ENCODE measurements at regions not wholly inside any gene's neighbourhood (a gene's known extent, or its start where the extent isn't known, plus 50 kb on each side); places are given as distances from the start of the nearest gene placed in this dataset.

- H3K4me3 ChIP-seq: no peak overlapping the region
- DNase-seq: no peak
- H3K4me1 ChIP-seq: no peaks in the 10 kb centered on the region
- H3K9me3 ChIP-seq (replicated peaks): no peaks in the 10 kb centered on the region
- no peak overlapping the region for H3K27ac ChIP-seq
- H3K27me3 ChIP-seq: no peaks in the 10 kb centered on the region; the same call in 1 of the 2 replicates
- H3K36me3 ChIP-seq: no peaks in the 10 kb centered on the region
These were observed 414.4 kb downstream of the MTX2 start for GRCh38 chr2:176683618-176684111.

DNA sequence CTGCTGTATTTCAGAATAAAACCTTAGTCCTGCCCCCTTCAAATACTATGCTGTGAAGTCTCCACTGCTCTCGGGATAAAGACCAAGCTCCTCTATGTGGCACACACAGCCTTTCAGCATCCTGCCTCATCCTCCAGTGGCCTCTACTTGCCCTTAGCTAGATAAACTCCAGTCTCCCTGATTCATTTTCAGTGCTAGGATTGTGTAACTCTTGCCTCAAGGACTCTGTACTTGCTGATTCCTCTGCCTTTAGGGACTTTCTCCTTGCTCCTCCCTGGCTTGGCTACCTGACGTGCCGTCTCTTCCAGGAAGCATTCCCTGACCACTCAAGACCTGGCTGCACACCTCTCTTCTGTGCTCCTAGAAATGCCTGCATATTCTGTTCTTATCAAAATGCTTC, 416.7 kb downstream of the MTX2 start:
- Histone ChIP-seq H3K36me3 (no peaks in the 10 kb centered on the region), H3K9me3 (replicated peaks) (no peaks in the 10 kb centered on the region), H3K27me3 (no peaks in the 10 kb centered on the region; the same call in 1 of the 2 replicates), H3K4me3 (no peak overlapping the region), H3K4me1 (no peaks in the 10 kb centered on the region), H3K27ac (no peak overlapping the region)
- DNase-seq: no peak

DNA sequence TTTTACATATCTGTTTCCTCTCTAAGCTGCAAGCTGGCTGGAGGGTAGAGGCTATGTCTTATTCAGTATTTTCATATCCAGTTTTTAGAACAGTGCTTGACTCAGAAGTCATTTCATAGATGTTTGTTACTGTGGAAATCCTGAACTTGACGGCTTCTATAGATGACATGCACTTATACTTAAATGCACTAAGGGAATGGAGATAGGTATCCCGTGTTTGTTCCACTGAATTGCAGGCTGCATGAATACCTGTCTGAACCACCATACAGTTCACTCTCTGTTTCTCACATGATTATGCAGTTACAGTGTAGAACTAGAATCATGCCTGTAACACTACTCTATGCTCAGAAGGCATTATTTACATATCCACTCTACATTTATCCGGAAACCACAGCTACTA, 417.1 kb downstream of the MTX2 start:
- H3K4me3 ChIP-seq: no peak overlapping the region
- no peaks in the 10 kb centered on the region; the same call in 1 of the 2 replicates for H3K27me3 ChIP-seq
- no peaks in the 10 kb centered on the region for H3K9me3 ChIP-seq (replicated peaks)
- H3K36me3 ChIP-seq: no peaks in the 10 kb centered on the region
- DNase-seq: no peak
- no peaks in the 10 kb centered on the region for H3K4me1 ChIP-seq
- H3K27ac ChIP-seq: no peak overlapping the region

DNA sequence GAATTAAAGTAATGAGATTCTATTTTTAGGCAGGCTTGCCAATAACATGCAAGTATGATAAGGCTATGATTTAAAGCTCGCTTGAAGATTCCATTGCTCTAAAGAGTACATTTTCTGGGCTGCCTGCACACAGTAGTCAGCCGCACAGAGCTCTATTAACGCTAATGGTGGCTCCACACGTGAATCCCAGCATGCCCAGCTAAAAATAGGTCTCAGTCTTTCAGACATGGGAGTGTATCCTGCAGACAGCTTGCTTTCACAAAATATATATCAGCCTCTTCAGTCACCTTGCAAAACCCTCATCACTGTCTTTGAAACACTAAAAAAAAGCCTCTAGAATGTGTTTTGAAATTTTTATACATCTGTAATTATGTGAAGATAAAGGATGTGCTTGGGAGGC, 418.1 kb downstream of the MTX2 start:
- no peak for DNase-seq
- Histone ChIP-seq H3K4me3 (no peak overlapping the region), H3K27me3 (no peaks in the 10 kb centered on the region), H3K9me3 (replicated peaks) (no peaks in the 10 kb centered on the region), H3K27ac (no peak overlapping the region), H3K36me3 (no peaks in the 10 kb centered on the region), H3K4me1 (no peaks in the 10 kb centered on the region)

GRCh38 chr2:176687944-176688343, 418.7 kb downstream of the MTX2 start:
- no peaks in the 10 kb centered on the region for H3K9me3 ChIP-seq (replicated peaks)
- DNase-seq: no peak
- H3K27me3 ChIP-seq: no peaks in the 10 kb centered on the region
- no peak overlapping the region for H3K4me3 ChIP-seq
- no peaks in the 10 kb centered on the region for H3K4me1 ChIP-seq
- H3K36me3 ChIP-seq: no peaks in the 10 kb centered on the region
- H3K27ac ChIP-seq: no peak overlapping the region

- Histone ChIP-seq H3K9me3 (replicated peaks) (no peaks in the 10 kb centered on the region), H3K4me3 (no peak overlapping the region), H3K4me1 (no peaks in the 10 kb centered on the region), H3K27ac (no peak overlapping the region), H3K36me3 (no peaks in the 10 kb centered on the region), H3K27me3 (no peaks in the 10 kb centered on the region)
- no peak for DNase-seq
These were observed 420.5 kb downstream of the MTX2 start for GRCh38 chr2:176689711-176690110.

DNA sequence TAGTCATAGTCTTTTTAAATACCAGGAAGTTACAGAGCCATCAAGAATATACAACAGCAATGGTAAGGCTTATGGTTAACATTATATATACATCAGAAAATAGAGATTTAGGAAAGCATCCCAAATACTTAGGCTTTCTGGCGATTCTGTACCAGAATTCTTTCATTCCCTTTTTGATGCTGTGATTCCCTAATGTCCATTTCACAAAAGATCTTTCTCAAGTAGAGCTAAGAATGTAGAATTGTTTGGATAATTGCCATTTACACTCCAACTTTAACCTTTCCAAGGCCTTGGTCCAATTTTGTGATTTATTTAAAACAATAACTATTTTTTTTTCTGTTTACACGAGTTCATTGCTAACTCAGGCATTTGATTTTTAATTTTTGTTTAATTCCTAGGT, 422.2 kb downstream of the MTX2 start:
- no peak overlapping the region for H3K27ac ChIP-seq
- no peak for DNase-seq
- no peaks in the 10 kb centered on the region for H3K36me3 ChIP-seq
- no peaks in the 10 kb centered on the region for H3K4me1 ChIP-seq
- no peaks in the 10 kb centered on the region for H3K27me3 ChIP-seq
- H3K9me3 ChIP-seq (replicated peaks): no peaks in the 10 kb centered on the region
- H3K4me3 ChIP-seq: no peak overlapping the region

DNA sequence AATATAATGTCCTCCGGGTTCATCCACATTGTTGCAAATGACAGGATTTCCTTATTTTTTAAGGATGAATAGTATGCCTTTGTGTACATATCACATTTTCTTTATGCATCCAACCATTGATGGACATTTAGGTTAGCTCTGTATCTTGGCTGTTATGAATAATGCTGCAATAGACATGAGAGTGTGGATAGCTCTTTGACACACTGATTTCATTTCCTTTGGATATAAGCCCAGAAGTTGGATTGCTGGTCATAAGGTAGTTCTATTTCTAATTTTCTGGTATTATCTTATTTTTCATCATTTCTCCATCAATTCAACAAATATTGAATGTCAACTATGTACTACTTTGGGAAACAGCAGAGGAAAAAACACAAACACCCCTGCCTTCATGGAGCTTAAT, 423.3 kb downstream of the MTX2 start:
- H3K4me3 ChIP-seq: no peak overlapping the region
- no peaks in the 10 kb centered on the region for H3K36me3 ChIP-seq
- no peaks in the 10 kb centered on the region for H3K4me1 ChIP-seq
- no peak for DNase-seq
- H3K27me3 ChIP-seq: no peaks in the 10 kb centered on the region
- no peak overlapping the region for H3K27ac ChIP-seq
- H3K9me3 ChIP-seq (replicated peaks): no peaks in the 10 kb centered on the region

GRCh38 chr2:176699098-176699497, 429.9 kb downstream of the MTX2 start:
- Histone ChIP-seq H3K4me1 (no peaks in the 10 kb centered on the region), H3K27me3 (no peaks in the 10 kb centered on the region), H3K36me3 (no peaks in the 10 kb centered on the region), H3K4me3 (no peak overlapping the region), H3K9me3 (replicated peaks) (no peaks in the 10 kb centered on the region), H3K27ac (no peak overlapping the region)
- DNase-seq: no peak

DNA sequence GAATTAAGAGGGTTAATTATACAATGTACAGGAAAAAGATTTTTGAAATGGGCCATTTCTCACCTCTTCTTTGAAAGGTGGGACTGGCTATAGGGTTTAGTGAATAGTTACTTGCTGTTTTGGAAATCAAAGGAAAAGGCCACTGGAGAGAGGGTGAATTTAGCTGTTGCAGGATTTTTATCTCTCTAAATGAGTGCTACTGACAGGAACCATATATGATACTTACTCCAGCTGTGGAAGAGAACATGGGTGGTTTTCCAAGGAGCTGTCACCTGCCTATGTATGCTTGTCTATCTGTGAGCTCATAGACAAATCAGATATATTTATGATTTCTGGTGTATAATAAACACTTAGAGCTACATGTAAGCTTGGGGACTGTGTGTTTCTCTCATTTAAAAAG, 430.4 kb downstream of the MTX2 start:
- Histone ChIP-seq H3K36me3 (no peaks in the 10 kb centered on the region), H3K27me3 (no peaks in the 10 kb centered on the region), H3K4me1 (no peaks in the 10 kb centered on the region), H3K4me3 (no peak overlapping the region), H3K27ac (no peak overlapping the region), H3K9me3 (replicated peaks) (no peaks in the 10 kb centered on the region)
- no peak for DNase-seq

- DNase-seq: no peak
- H3K9me3 ChIP-seq (replicated peaks): no peaks in the 10 kb centered on the region
- H3K27ac ChIP-seq: no peak overlapping the region
- no peaks in the 10 kb centered on the region for H3K27me3 ChIP-seq
- H3K4me3 ChIP-seq: no peak overlapping the region
- no peaks in the 10 kb centered on the region for H3K36me3 ChIP-seq
- H3K4me1 ChIP-seq: no peaks in the 10 kb centered on the region
These were observed 432.9 kb downstream of the MTX2 start for GRCh38 chr2:176702131-176702530.

DNA sequence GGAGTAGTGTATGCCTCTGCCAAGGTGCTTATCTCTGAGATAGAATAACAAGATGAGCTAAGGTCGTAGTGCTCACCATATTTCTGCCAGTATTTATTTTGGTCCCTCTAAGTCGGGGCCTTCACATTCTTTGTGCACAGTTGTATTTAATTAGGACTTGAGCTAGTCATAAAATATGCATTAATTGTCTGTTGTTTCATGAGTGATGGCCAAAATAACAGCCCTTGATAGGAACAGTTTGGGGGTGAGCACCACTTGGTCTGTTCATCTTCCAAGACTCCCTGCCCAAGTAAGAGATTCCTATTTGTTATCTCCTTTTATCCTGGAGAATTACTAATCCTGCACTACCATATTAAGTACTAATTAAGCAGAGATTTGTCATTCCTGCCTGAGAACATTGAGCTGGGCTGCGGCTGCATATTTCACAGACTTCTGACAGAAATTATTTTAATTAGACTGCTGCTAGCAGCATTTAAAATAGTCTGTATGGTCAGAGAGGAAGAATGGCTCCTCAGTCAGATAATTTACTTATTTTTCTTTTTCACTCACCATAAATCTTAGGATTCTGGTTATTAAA, 435.1 kb downstream of the MTX2 start:
- no peaks in the 10 kb centered on the region for H3K4me1 ChIP-seq
- H3K4me3 ChIP-seq: no peak overlapping the region
- no peaks in the 10 kb centered on the region for H3K27me3 ChIP-seq
- DNase-seq: no peak
- H3K27ac ChIP-seq: no peak overlapping the region
- H3K9me3 ChIP-seq (replicated peaks): no peaks in the 10 kb centered on the region
- H3K36me3 ChIP-seq: no peaks in the 10 kb centered on the region

DNA sequence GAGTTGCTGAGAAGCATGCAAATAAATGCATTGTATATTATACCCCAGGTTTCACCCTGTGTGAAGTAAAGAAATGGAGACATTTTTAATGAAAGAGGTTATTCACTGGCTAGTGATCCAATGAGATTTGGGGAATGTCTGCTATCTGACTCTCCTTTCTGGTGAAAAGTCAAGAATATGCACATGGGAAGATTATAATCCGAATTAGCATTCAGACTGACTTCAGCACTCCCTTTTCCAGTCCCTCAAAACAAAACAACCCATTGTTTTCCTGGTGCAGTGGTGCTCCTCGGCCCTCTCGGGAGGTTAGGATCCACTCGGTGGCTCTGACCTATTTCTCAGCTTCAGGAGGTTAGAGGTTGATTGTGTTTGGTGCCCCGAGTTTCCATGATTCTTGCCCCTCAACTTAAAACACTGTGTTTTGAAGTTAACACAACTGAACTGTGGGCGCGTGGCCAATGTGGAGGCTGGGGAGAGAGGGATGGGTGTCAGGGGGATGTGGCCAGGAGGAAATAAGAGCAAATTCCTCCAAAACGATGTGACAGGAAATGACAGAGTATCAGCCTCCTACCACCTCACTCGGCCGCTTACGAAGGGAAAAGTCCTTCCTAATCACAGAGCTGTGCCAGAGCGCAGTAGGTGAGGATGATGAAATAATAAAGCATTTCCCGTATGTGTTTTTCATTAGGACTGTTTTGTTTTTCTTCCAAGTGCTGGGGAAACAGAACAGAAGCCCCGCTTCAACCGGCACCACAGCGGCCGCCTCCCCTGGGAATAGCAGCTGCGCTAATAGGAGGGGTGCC, 440.1 kb downstream of the MTX2 start:
- no peak overlapping the region for H3K4me3 ChIP-seq
- no peaks in the 10 kb centered on the region for H3K4me1 ChIP-seq
- no peaks in the 10 kb centered on the region for H3K9me3 ChIP-seq (replicated peaks)
- no peaks in the 10 kb centered on the region for H3K36me3 ChIP-seq
- peaks cover 8% of the 10 kb centered on the region; the same call in 1 of the 2 replicates for H3K27me3 ChIP-seq
- H3K27ac ChIP-seq: no peak overlapping the region
- DNase-seq: no peak

- no peak overlapping the region for H3K4me3 ChIP-seq
- peaks cover 8% of the 10 kb centered on the region; the same call in 1 of the 2 replicates for H3K27me3 ChIP-seq
- no peaks in the 10 kb centered on the region for H3K4me1 ChIP-seq
- H3K9me3 ChIP-seq (replicated peaks): no peaks in the 10 kb centered on the region
- no peak for DNase-seq
- H3K36me3 ChIP-seq: no peaks in the 10 kb centered on the region
- no peak overlapping the region for H3K27ac ChIP-seq
These were observed 440.7 kb downstream of the MTX2 start for GRCh38 chr2:176709991-176710390.

DNA sequence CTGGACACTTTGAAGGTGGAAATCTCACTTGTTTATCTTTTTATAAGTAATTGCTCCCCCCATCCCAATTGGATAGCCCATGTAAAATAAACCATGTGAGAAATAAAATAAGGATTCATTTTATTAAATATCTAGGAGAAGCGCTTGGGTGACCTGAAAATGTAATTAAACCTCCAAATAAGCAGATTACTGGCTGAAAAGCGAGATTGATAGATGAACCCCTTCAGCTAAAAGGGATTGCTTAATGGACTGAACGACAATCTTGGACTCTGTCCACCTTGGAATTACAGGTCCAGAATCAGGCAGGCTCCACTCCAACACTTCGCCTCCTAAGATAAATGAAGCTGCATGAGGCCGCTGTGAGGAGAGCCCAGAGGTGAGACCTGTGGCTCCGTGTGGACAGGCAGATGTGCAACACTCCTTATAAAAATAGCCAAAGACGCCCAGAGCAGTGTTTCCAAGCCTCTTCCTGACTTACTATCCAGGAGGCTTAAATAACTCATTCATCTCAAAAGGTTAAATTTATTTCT, 441.5 kb downstream of the MTX2 start:
- Histone ChIP-seq H3K27me3 (peaks cover 8% of the 10 kb centered on the region; the same call in 1 of the 2 replicates), H3K4me1 (no peaks in the 10 kb centered on the region), H3K27ac (no peak overlapping the region)

More for the DNA sequence above, 441.5 kb downstream of the MTX2 start:
- Histone ChIP-seq H3K9me3 (replicated peaks) (no peaks in the 10 kb centered on the region), H3K4me3 (no peak overlapping the region), H3K36me3 (no peaks in the 10 kb centered on the region)
- no peak for DNase-seq

All from SJCRH30 (cell line).